ENCODE measurements at regions not wholly inside any gene's neighbourhood (a gene's known extent, or its start where the extent isn't known, plus 50 kb on each side); places are given as distances from the start of the nearest gene placed in this dataset.

DNA sequence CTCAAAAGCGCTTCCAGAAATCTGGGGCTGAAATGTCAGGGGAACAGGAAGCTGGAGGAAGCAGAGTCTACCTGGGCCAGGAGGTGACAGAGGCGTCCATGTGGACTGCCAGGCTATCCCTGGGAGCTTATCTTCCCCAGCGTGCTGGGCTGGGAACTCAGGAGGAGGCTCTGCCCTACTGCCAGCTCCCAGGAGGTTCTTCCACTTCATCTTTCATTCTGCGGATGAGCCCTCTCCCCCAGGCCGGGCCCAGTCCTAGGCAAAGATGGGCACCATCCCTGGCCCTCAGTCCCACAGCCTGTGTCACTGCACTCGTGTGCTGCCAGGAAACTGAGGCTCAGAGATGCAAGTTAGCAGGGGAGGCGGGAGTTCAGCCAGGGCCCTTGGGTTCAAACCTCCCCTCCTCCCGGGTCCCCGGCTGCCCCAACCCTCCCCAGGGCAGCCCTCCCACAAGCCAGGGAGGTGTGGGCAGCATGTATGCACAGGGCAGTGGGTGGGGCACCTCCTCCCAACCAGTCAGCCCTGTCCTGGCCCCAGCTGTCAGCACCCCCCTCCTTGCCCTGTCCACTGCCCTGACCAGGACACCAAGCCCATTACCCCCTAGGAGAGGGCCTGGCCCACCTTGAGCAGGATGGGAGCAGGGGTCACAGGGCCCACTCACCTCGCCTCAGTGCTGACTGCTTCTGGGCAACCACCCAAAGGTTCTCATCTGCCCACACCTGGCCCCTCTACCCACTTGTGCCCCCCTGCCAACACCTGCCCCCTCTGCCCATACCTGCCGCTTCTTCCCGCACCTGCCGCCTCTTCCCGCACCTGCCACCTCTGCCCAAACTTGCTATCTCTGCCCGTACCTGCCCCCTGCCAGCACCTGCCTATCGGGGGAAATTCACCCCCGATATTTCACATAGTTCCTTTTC is 226.0 kb downstream of the NPHP4 start:
- DNase-seq, result no peak

DNA sequence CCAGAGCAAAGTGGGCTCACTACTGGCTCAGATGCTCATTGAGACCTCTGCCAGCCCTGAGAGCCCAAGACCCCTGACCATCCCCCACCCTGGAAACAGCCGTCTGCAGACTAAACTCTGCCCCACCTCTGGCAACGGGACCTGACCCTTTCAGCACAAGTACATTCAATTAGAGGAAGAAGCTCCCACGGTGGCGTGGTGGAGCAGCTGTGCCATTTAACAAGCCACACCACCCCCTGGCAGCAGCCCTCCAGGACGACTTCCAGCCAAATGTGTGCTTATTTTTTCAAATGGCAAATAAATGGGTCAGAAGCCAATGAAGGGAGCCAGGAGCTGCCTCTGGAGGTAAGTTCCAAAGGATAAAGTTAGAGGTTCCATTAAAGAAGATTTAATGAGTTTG is 226.7 kb downstream of the NPHP4 start:
- DNase-seq, result no peak

DNA sequence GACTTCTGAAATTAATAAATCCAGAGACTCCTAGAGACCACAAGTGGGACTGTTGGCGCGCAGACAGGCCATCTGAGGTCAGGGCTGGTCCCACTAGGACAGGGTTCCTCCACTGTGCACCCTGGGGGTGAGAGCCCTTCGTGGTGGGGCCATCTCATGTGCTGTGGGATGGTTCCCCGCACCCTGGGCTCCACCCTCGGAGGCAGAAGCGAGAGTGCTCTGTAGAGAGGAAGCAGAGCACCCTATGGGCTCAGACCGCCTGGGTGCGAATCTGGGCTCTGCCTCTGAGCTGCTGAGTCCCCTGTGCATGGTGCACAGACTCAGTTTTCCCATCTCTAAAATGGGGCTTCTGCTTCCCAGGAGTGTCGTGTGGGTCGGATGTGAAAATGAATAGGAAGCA is 227.3 kb downstream of the NPHP4 start:
- no peak for DNase-seq

DNA sequence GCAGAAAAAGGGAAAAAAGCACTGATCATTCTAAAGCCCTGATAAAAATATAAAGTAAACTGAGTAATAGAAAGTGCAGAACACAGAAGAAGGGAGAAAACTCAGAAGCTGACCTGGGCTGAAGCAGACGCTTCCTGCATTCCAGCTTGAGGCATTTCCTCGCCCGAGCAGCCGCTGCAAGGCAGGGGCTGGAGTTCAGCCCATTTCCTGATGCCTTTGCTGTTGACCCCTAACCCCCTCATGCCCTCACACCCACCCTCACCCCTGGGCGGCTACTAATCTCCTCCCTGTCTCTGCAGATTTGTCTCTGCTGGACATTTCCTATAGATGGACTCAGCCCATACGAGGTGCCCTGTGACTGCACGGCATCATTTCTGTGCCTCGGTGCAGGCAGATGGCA is 227.8 kb downstream of the NPHP4 start:
- DNase-seq, result no peak

DNA sequence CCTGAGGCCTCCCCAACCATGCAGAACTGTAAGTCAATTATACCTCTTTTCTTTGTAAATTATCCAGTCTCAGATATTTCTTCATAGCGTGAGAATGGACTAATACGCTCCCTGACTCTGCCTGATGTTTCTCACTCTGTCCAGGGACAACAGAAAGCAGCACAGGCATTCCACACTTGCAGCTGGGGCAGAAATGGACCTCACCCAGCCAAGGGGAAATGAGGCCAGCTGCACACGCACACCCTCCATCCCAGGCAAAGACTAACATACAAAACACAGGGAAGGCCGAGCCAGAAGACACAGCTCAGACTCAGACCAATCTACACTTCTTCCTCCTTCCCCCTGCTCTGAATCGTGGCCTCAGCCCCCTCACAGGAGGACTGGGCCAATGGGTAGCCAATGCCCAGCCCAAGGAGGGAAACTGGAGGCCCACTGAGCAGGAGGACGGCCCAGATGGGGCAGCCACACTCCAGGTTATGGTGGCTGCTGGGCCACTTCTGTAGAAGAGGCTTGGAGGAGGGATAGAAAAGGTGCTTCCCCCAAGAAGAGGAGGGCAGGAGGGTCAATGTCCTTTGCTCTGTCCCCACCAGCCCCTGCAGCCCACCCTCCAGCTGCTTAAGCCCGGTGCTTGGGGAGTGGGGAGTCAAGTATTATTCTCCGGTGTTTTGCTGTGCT is 228.4 kb downstream of the NPHP4 start:
- no peak for DNase-seq

DNA sequence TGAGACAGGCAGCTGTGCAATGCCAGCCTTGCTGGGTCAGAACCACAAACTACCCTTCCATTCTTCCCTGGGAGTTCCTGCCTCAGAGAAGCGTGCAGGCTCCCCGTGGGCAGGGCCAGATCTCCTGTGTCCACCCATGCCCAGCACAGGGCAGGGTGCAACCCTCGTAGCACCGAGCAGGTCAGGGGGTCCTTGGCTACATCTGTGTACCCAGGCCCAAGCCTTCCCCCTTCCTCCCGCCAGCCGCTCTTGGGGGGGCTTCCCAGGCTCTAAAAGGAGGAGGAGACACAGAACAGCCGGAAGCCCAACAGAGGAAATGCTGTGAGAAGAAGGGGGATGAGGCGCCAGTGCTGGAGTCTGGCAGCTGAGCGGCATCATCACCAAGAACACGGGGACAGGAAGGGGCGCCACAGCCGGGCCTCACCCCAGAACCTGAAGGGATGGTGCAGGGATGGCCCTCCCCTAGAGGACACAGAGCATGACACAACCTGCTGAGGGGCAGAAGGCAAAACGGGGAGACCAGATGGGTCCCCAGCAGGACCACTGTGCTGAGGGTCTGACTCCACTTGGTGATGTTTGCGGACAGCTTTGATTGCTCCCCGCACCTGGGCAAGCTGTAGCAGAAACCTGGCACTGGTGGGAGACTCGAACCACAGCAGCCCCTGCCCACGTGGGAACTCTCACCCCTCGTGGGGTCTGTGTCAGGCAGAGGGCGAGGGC is 233.2 kb downstream of the NPHP4 start:
- DNase-seq, result no peak

DNA sequence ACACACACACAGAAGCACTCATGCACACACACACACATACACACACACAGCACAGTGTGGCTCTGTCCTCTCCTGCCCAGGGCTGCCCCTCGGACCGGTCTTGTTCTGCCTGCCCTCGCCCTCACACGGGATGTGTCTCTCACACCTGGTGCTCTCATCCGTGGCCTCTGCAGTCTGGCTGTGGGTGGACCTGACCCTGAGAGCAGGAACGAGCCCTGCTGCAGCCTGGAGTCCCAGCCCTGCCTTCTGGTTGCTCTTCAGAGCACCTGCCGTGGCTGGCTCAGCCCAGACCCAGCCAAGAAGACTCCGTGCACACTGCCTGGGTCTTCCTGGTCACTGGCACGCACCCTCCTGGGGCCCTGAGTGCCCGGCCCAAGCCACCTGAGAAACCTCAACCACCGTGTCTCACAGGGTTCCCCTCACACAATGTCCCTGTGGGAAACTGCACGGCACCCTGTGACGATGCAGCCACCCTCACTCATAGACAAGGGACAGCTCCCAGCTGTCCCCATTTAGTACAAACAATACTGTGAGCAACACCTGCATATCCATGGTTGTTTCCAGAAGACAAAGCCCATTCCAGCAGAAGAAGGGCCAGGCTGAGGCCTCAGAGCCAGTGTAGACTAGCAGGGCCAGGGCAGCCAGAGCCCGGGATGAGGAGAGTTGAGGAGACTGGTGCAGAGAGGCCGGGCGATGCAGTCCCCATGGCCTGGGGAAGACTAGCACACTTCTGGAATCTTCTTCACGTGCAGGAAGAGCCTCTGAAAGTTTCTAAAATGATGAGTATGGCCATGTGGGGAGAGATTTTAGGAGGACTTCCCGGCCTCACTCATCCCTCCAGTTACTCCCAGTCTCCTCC is 234.0 kb downstream of the NPHP4 start:
- no peak for DNase-seq

DNA sequence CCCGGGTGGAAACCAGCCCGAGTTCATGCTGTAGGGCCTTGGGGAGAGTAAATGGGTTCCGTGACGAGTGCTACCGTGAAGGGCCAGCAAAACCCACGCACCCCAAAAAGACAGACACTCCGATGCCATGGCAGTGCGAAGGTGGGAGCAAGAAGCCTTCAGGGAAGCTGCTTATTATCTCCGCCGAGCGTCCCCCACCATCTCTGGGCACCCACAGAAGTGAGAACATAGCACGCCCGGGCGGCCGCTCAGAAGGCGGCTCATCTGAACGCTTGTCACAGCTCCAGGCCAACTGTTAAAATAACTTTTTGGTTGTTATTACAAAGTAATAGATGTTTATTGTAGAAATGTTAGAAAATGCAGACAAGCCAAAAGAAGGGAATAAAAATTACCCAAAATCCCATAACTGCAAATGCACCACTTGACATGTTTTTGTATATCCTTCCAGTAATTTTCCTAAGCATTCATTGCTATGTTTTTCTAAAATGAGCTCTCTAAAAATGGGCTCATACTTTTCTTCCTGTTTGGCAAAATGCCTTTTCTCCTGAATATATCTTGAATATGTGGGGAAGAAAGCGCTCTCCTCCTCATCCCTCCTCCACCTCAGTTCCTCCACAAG is 234.9 kb downstream of the NPHP4 start:
- no peak for DNase-seq

DNA sequence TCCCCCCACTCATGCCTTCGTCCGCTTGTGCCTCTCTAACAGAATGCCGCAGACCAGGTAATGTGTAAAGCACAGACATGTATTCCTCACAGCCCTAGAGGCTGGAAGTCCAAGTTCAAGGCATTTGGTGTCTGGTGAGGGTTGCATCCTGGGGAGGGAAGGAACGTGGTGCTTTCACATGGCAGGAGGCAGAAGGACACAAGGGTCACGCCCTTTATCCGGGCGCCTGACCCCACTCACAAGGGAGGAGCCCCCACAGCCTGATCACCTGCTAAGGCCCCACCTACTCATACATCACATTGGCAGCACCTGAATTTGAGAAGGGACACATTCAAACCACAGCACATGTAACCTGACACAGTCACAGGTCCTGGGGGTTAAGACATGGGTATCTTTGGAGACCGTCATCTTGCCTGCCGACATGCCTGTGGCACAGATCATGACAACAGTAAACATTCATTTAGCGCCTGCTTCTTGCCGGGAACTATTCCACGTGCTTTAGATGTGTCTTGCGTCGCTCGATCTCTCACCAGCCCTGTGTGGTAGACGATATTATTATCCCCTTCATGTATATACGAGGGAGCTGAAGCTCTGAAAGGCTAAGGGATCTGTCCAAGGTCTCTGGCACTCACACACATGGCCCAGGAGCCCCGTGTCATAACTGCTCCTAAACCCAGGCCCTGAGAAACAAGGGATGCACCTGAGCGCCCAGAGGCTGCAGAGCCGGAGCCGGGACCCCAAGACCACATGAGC is 235.6 kb downstream of the NPHP4 start:
- no peak for DNase-seq

DNA sequence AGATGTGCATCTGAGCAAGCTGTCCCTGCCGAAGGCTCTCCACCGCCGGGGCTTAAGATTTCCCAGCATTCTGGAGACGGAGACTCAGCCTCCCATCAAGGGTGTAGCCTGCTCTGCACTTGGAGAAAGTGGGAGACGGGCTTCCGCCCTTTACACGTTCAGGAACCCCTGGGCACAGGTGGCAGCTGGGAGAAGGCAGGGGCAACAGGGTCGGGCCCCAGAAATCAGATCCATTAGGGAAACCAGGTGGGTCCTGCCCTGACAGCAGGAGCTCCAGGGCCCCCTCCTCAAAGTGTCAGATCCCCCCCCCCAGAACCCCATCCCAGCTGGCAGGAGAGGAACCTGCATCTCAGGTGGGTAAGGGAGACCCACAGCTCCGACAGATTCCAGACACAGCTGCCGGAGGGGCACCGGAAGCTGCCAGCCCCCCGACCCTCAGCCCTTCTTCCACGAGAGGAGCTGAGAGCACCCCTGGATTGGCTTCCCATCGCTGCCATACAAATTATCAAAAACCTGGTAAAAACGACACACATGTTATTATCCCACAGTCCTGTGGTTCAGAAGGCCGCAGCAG is 236.6 kb downstream of the NPHP4 start:
- DNase-seq, result no peak

DNA sequence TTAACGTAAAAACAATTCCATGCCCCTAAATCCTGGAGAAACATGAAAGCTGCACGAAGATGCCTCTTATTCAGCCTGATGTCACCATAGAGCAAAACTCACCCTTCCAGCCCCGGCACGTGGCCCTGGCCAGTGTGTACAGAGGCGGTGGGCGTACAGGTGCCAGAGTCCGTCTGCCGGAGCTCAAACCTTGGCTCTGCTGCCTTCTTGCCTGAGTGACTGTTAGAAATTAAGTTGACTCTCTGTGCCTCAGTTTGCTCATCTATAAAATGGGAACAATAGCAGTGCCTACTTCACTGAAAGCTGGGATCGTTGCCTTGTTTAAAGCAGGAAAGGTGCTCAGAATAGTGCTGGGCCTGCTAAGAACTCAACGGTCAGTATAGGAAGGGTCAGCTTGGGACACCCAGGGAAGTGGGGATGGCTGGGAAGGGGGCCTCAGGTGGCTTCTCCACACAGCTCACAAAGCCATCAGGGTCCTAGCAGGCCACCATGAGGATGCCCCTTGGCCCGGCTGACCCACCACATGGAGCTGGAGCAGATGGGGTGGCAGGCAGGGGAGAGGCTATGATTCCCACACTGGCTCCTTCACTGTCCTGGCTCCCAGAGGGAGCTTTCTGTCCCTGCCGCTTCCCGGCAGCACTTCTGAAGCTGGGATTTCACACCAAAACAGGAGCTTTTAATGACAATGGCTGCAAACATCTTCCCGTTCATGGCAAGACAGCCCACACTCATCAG is 237.2 kb downstream of the NPHP4 start:
- no peak for DNase-seq

DNA sequence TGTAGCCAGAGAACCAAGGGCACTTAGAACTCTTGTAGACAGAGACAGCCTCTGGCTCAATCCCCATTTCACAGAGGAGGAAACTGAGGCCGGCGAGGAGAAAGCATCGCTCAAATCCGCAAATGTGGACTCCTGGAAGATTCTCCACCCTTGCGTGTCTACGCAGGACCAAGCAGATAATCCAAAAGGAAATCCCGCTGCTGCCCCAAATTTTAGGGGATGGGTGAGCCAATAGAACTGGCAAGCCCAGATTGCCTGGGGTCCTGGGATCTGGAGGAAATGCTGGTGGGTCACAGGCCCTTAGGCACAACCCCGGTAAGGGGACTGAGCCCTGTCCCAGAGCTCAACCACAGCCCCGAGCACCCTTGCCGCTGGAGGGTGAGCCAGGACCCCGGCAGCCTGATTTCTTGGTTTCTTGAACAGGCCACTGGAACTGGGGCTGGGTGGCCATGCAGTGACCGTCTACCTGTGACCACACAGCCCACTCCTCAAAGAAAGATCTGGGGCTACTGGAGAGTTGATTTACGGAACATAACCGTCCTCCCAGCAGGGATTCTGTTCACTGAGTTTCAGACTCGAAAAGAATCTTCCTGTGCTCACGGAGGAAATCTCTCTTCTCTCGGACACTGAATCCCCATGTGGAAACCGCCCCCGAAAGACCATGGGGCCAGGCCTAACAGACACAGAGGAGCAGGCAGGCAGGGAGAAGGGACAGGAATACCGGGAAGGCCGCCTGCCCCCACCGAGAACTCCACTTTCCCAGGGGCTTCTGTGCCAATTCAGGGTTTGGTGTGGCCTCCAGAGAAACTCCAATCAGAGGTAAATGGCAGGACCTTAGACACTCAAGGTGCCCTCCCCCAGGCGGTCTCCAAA is 238.4 kb downstream of the NPHP4 start:
- DNase-seq, result no peak

DNA sequence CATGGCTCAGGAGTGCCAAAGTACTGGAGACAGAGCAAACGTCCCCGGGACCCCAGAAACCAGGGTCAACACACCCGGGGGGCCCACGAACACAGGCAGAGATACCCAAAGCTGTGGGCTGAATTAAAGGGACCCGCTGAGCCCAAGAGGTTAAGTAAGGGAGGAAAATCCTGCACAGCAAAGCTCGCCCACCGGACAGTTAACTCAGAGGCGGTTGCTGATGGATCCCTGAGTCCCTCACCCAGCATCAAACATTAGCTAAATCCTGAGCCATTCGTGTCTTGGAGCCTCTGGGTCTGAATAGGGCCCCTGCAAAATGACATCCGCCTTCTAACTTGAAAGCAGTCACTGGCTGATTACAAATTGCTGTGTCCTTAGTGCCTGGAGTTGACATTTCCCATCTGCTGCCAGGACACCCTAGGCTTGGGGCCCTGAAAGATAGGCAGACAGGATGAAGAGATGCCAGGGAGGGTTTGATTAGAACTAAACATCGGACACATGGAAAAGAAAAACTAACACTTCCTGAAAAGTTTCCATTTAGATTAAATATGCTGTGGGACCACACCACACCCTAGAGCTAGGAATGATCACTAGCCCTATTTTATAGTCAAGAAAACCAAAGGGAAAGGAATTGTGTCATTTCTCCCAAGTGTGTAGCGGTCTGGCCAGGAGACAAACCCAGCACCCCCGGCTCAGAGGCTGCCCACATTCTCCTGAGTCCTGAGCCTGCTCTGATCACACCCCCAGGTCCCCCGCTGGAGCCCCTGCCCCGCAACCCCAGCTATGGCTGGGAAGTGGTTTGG is 239.3 kb downstream of the NPHP4 start:
- DNase-seq, result no peak

DNA sequence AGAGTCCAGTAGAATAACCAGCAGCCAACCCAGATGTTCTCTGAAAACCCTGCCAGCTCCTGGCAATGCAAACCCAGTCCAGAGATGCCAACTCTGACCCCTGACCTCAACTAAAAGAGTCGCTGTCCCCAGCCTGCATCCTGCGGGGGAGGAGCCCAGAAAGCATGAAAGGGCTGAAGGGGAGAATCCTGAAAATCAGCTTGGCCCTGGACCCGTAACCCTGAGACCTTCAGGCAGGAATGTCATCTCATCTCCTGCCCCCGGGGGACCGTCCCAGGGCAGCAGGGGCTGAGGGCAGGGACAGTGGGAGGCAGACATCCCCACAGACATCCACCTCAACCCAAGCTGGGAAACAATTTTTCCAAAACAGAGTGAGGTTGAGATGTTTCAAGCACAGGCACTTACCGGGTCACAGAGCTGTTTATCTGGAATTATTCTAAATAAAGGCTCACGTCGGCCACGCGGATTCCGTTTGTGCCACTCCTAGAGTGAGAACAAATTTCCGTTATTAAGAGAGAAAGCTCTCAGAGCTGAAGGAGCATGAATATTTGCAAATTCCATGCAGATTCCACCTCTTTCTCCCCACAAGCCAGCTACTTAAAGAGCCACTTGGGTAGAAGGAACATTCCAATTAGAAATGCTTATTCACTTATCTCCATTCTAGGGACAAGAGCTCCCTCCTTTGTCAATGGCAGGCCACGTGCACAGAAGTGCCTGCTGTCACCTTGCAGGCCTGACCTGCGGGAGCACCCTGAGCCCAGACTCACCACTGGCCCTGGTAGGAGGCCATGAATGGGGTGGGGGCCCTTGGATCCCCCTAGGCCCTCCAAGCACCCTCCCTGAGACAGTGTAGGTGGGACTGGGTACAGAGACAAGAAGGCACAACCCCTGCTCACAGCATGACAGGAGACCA is 240.1 kb downstream of the NPHP4 start:
- no peak for DNase-seq

DNA sequence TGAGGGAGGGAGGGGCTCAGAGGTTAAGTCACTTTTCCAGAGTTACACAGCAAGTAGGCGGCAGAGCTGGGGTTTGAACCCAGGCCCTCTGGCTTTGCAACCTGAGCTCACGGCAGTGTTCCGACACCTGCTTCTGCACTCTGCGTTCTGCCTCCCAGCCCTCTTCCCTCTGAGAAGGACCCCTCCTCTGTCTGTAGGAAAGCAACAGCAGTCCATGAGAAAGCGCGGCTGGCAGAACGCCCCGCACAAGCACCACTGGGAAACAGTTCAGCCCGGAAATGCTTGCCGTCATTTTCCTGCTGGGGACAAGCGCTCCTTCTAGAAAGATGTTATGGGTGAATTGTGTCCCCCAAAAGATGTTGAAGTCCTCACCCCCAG is 241.1 kb downstream of the NPHP4 start:
- no peak for DNase-seq

DNA sequence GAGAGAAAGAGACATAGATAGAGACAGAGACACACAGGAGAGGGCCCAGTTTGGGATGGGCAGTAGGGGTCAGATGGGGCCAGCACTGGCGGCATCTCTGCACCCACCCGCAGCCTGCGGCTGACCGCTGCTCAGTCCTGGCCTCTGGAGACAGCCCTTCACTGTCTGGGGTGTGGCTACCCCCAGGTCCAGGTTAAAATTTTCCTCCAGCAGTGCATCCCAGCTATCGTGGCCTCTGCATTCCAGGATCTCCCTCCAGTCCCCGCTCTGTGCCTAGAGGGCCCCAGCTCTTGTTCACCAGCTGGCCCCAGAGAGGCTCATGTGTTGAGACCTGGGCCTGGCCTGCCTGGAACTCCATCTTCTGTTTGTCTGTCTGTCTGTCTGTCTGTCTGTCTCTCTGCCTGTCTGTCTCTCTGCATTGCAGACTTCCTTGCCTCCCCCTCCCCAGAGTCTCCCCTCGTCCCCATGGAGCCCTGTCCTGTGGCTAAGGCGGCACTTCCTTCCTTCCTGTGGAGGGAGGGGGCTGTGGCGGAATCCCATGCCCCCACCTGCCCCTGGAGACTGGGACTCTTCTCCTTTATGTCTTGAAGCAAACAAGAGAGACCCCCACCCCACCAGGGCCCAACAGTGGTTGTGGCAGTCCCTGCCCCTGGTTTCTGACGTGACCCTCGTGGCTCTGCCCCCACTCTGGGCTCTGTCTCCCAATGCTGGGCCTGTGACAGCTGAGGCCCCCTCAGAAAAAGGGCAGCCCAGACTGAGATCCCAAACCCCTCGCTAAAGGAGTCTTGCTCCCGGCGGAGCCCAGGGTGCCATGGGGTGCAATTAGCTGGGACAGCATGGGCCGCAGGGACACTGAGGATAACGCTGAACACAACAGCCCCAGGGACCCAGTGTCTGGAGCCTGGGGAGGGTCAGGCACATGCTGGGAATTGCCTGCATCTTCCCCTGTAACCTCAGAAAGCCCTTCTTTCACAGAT is 241.8 kb downstream of the NPHP4 start:
- no peak for DNase-seq
